ENCODE measurements at regions not wholly inside any gene's neighbourhood (a gene's known extent, or its start where the extent isn't known, plus 50 kb on each side); places are given as distances from the start of the nearest gene placed in this dataset.

DNA sequence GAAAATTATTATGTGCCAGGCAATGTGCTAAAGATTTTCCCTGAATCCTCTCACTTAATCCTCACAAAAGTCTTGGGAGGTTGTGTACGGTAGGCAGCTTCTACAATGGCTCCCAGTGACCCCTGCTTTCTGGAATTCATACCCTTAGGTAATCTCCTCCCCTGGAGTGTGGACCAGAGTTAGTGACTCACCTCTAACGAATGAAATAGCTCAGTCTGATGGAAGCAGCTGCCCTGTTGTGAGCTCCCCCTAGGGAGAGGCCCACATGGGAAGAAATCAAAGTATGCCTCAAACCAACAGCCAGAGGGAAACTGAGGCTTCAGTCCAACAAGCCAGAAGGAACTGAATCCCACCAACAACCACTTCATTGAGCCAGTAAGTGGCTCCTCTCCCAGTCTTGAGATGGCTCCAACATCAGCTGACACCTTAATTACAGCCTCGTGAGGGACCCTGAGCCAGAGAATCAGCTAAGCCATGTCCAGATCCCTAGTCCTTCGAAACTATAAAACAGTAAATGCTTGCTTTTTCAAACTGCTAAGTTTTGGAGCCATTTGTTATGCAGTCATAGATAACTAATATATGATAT, 98.9 kb upstream of the ISX start:
- Mint-ChIP-seq H3K9me3 (no peaks in the 10 kb centered on the region), H3K27ac (no peak overlapping the region)

DNA sequence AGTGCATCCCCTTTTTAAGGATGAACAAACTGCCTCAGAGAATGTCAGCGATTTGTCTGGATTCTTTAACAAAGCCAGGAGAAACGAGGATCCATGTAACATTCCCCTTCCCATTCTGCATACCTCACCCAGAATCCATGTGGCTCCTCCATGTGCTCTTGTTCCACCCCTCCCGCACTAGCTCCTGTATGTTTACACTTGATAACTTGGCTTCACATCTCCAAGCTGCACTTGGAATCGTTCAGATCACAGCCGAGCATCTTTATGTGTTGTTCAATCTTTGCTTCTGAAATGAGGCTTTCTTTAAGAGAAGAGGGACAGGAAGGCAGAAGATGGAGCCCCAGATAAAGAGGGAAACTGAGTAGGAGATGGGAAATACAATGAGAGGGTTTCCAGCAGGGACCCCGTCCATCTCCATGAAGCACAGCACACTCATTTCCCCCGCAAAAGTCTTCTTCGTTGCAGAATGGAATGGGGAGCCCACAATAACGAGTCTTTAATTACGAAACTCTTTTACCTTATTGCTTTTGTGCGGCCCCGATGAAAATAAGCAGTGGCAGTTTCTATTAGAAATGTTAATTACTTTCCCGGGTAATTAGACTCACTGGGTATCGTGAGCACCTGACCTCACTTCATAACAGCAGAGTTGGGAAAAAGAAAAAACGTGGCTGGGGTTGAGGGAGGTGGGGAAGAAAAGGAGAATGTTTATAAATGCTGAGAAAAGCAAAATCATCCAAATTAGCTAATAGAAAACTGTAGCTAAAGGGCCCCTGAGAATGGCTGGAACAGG, 96.8 kb upstream of the ISX start:
- no peaks in the 10 kb centered on the region for H3K36me3 Mint-ChIP-seq (ENCODE audit: low read depth)
- H3K27me3 Mint-ChIP-seq = peaks cover 8% of the 10 kb centered on the region
- no peak overlapping the region for H3K4me3 Mint-ChIP-seq
- no peaks in the 10 kb centered on the region for H3K4me1 Mint-ChIP-seq
- H3K27ac Mint-ChIP-seq = no peak overlapping the region
- no peaks in the 10 kb centered on the region for H3K9me3 Mint-ChIP-seq
- no peak for ATAC-seq (replicated peaks)

More for the DNA sequence above, 98.9 kb upstream of the ISX start:
- no peaks in the 10 kb centered on the region for H3K4me1 Mint-ChIP-seq
- no peak for ATAC-seq (replicated peaks)
- H3K27me3 Mint-ChIP-seq = peaks cover 4% of the 10 kb centered on the region
- H3K36me3 Mint-ChIP-seq (ENCODE audit: low read depth) = no peaks in the 10 kb centered on the region
- H3K4me3 Mint-ChIP-seq = no peak overlapping the region

- ATAC-seq (replicated peaks) = no peak
- peaks cover 12% of the 10 kb centered on the region for H3K27me3 Mint-ChIP-seq
- no peaks in the 10 kb centered on the region for H3K36me3 Mint-ChIP-seq (ENCODE audit: low read depth)
- no peak overlapping the region for H3K4me3 Mint-ChIP-seq
- H3K9me3 Mint-ChIP-seq = no peaks in the 10 kb centered on the region
- H3K4me1 Mint-ChIP-seq = no peaks in the 10 kb centered on the region
- no peak overlapping the region for H3K27ac Mint-ChIP-seq
Measured at GRCh38 chr22:34971456-34971855, 94.5 kb upstream of the ISX start.

DNA sequence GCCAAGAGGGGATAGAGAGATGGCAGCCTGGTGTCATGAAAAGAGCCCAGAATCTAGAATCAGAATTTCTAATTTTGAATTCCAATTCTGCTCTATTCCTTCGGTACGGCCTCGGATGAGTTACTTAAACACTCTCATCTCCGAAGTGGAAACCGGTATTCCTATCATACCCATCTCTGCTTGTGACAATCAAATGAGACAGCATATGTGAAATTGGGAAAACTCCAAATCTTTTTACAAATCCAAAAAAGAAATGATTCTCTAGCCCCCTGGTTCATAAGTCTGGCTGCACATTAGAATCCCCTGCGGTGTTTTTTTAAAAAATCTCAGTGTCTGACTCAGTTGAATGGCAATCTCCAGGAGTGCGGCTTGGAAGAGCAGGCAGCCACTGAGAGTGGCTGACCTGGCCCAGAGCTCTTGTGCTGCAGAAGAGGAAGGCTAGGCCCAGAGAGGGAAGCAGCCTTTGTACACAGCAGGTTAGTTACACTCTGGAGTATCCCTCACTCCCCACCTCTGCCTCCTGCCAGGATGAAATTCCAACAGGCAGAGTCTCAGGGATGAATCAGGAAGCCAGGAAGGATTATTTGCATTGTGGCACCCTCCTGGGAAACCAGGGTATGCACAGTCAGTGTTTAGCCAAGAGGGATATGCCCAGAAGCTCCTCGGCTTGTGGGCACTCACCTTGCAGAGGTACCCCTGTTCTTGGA, 93.6 kb upstream of the ISX start:
- Mint-ChIP-seq H3K36me3 (ENCODE audit: low read depth) (no peaks in the 10 kb centered on the region), H3K27me3 (peaks cover 12% of the 10 kb centered on the region), H3K4me3 (no peak overlapping the region), H3K4me1 (no peaks in the 10 kb centered on the region), H3K9me3 (no peaks in the 10 kb centered on the region), H3K27ac (no peak overlapping the region)
- ATAC-seq (replicated peaks) = no peak

GRCh38 chr22:34973016-34973415, 92.9 kb upstream of the ISX start:
- Mint-ChIP-seq H3K4me1 (no peaks in the 10 kb centered on the region), H3K4me3 (no peak overlapping the region), H3K27me3 (peaks cover 17% of the 10 kb centered on the region), H3K27ac (no peak overlapping the region), H3K36me3 (ENCODE audit: low read depth) (no peaks in the 10 kb centered on the region), H3K9me3 (no peaks in the 10 kb centered on the region)
- ATAC-seq (replicated peaks) = no peak

- no peaks in the 10 kb centered on the region for H3K9me3 Mint-ChIP-seq
- H3K27me3 Mint-ChIP-seq = peaks cover 18% of the 10 kb centered on the region
- H3K4me1 Mint-ChIP-seq = no peaks in the 10 kb centered on the region
- no peak for ATAC-seq (replicated peaks)
- no peaks in the 10 kb centered on the region for H3K36me3 Mint-ChIP-seq (ENCODE audit: low read depth)
- no peak overlapping the region for H3K27ac Mint-ChIP-seq
- no peak overlapping the region for H3K4me3 Mint-ChIP-seq
Measured at GRCh38 chr22:34973926-34974325, 92.0 kb upstream of the ISX start.

- ATAC-seq (replicated peaks) = no peak
- Mint-ChIP-seq H3K4me3 (no peak overlapping the region), H3K4me1 (no peaks in the 10 kb centered on the region)
Measured at GRCh38 chr22:34975721-34976120, 90.2 kb upstream of the ISX start.

DNA sequence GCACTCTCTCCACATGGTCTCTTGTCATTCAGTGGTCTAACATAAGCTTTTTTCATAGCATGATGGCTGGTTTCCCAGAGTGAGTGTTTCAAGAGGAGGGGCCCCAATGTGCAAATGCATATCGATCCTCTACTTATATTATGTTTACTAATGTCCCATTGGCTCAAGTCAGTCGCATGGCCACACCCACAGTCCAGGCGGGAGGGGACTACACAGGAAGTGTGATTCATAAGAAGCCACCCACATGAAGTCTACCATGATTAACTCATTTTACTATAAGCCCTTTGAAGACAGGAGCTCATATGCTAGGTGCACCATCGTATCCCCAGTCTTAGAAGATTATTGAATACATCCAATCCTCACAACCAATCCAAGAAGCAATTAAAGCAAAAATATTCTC, 89.5 kb upstream of the ISX start:
- peak; percentile 26 for ATAC-seq (replicated peaks)
- no peaks in the 10 kb centered on the region for H3K4me1 Mint-ChIP-seq
- H3K4me3 Mint-ChIP-seq = no peak overlapping the region
- H3K9me3 Mint-ChIP-seq = no peaks in the 10 kb centered on the region
- peaks cover 26% of the 10 kb centered on the region for H3K27me3 Mint-ChIP-seq
- H3K27ac Mint-ChIP-seq = no peak overlapping the region
- no peaks in the 10 kb centered on the region for H3K36me3 Mint-ChIP-seq (ENCODE audit: low read depth)

More at GRCh38 chr22:34975721-34976120, 90.2 kb upstream of the ISX start:
- Mint-ChIP-seq H3K36me3 (ENCODE audit: low read depth) (no peaks in the 10 kb centered on the region), H3K27me3 (peaks cover 26% of the 10 kb centered on the region), H3K9me3 (no peaks in the 10 kb centered on the region), H3K27ac (no peak overlapping the region)

DNA sequence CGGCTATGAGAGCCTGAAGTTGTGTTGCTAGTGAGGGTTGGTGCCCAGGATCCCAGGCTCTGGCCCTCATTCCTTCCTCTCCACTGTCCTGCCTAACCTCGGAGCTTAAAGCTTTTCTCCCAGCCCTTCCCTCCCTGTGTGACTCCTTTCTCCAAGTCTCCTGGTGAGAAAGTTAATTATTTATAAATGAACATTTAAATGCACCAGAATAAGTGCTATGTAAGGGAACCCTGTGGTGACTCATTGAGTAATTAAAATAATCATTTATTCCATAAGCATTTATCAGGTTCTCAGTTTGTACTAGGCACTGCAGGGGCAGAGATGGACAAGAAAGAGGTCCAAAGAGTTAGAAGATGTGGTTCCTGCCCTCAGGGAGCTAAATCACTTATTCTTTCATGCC, 89.1 kb upstream of the ISX start:
- Mint-ChIP-seq H3K4me3 (no peak overlapping the region), H3K9me3 (no peaks in the 10 kb centered on the region), H3K27ac (no peak overlapping the region), H3K4me1 (no peaks in the 10 kb centered on the region), H3K27me3 (peaks cover 26% of the 10 kb centered on the region), H3K36me3 (ENCODE audit: low read depth) (no peaks in the 10 kb centered on the region)
- no peak for ATAC-seq (replicated peaks)

DNA sequence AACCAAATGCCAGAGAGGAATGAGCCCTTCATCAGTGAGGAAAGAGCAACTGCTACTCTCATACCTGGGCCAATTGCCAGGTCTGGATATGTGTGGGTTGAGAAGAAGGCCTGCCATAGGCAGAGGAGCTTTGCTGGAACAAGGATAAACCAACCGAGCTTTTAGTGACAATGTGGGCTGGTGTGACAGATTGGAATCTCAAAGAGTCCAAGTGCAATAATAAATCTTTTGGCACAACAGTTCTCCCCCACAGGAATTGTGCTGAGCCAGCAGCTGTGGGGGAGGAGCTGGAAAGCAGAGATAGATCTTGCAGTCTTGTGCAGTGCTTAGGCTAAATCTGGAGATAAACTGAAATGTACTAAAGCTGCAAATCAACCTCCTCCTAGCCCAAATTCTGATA, 79.4 kb upstream of the ISX start:
- no peak overlapping the region for H3K4me3 Mint-ChIP-seq

GRCh38 chr22:34992672-34993071, 73.3 kb upstream of the ISX start:
- Mint-ChIP-seq H3K4me1 (no peaks in the 10 kb centered on the region), H3K36me3 (ENCODE audit: low read depth) (no peaks in the 10 kb centered on the region), H3K9me3 (peaks cover 7% of the 10 kb centered on the region), H3K27me3 (peaks cover 11% of the 10 kb centered on the region), H3K27ac (no peak overlapping the region), H3K4me3 (no peak overlapping the region)
- no peak for ATAC-seq (replicated peaks)

More for the DNA sequence above, 79.4 kb upstream of the ISX start:
- Mint-ChIP-seq H3K27ac (no peak overlapping the region), H3K4me1 (no peaks in the 10 kb centered on the region), H3K36me3 (ENCODE audit: low read depth) (no peaks in the 10 kb centered on the region), H3K27me3 (peaks cover 18% of the 10 kb centered on the region), H3K9me3 (peaks cover 15% of the 10 kb centered on the region)
- ATAC-seq (replicated peaks) = no peak

DNA sequence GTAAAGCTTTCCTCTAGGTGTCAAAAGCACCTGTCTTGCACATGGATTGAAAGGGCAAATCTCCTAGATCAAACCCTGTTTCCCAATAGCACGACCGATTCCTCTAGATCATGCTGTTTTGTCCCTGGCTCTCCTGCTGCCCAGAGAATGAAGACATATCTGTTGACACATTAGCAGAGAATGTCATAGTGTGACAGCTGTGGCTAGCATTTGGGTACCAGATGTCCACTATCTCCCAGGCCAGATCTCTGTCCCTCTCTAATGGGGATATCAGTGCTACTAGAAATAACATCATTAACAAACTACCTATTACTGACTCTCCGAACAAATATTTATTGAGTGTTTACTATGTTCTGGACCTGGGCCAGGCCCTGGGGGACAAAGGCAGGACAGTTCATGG, 72.4 kb upstream of the ISX start:
- H3K27ac Mint-ChIP-seq = no peak overlapping the region
- peaks cover 16% of the 10 kb centered on the region for H3K27me3 Mint-ChIP-seq
- no peak for ATAC-seq (replicated peaks)
- no peaks in the 10 kb centered on the region for H3K4me1 Mint-ChIP-seq
- H3K36me3 Mint-ChIP-seq (ENCODE audit: low read depth) = no peaks in the 10 kb centered on the region
- no peak overlapping the region for H3K4me3 Mint-ChIP-seq
- H3K9me3 Mint-ChIP-seq = peaks cover 3% of the 10 kb centered on the region

- no peak overlapping the region for H3K4me3 Mint-ChIP-seq
- no peaks in the 10 kb centered on the region for H3K4me1 Mint-ChIP-seq
- peaks cover 24% of the 10 kb centered on the region for H3K27me3 Mint-ChIP-seq
- no peak overlapping the region for H3K27ac Mint-ChIP-seq
- no peaks in the 10 kb centered on the region for H3K36me3 Mint-ChIP-seq (ENCODE audit: low read depth)
- H3K9me3 Mint-ChIP-seq = no peaks in the 10 kb centered on the region
- no peak for ATAC-seq (replicated peaks)
Measured at GRCh38 chr22:34997633-34998299, 68.2 kb upstream of the ISX start.

- no peak overlapping the region for H3K27ac Mint-ChIP-seq
- H3K4me1 Mint-ChIP-seq = no peaks in the 10 kb centered on the region
- no peaks in the 10 kb centered on the region for H3K36me3 Mint-ChIP-seq (ENCODE audit: low read depth)
- no peaks in the 10 kb centered on the region for H3K9me3 Mint-ChIP-seq
- no peak overlapping the region for H3K4me3 Mint-ChIP-seq
- no peak for ATAC-seq (replicated peaks)
- H3K27me3 Mint-ChIP-seq = peaks cover 20% of the 10 kb centered on the region
Measured at GRCh38 chr22:34998921-34999320, 67.0 kb upstream of the ISX start.

Measured in activated T-helper 17 cell treated with anti-CD3 and anti-CD28 coated beads, Interleukin-2, amount 50 U/mL, for 72 hours (primary cell).